Activated CD8-positive, alpha-beta memory T cell treated with anti-CD3 and anti-CD28 coated beads, Interleukin-2, amount 50 U/mL, for 48 hours (primary cell): ENCODE measurements at regions not wholly inside any gene's neighbourhood (a gene's known extent, or its start where the extent isn't known, plus 50 kb on each side); places are given as distances from the start of the nearest gene placed in this dataset.

Source experiments
- DNase-seq: peaks from one replicate; pipeline ENCODE4 v3.0.0-alpha.2; 2020

DNA sequence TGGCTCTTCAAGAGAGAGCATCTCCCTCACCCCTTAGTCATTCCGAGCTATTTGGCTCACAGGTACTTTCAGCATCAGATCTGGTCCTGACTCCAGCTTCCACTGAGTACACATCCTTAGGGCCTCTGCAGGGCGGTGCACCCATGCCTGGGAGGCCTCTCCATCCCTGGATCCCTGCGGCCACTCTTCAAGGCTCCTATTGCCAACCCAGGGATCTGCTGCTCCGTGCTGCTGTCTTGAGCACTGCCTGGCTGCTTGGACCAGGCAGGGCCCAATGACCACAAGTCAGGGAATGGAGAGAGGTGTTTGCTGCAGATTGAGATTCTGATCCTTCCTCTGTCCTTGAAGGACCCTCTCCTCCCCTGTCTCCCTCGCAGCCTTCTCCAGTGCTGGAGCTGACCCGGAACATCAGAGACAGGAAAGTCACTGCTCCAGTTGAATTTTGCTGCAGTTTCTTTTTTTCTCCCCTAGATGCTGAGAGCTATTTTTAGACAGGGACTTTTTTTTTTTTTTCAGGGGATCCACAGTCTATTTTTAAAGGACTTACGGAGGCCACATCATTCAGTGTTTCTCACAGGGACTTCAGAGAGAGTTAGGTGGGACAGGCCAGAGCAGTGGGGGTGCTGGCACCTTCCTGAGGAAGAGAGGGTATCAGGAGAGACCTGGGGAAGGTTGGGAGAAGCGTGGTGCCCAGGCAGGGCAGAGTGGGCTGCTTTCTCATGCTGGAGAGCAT, 50.1 kb upstream of the KCNA1 start:
- DNase-seq, result no peak
